Progenitor cell of endocrine pancreas (in vitro differentiated cells): ENCODE measurements at regions not wholly inside any gene's neighbourhood (a gene's known extent, or its start where the extent isn't known, plus 50 kb on each side); places are given as distances from the start of the nearest gene placed in this dataset.

ENCODE experiments used
- DNase-seq: peaks from one replicate; pipeline ENCODE4 v3.0.0; 2021; ENCODE audit warnings: low spot score; ENCODE audit not compliant: unreplicated experiment
- H3K27ac Mint-ChIP-seq: 2 replicates; pipeline ENCODE4 v1.8.0; 2021; ENCODE audit warnings: mild to moderate bottlenecking, moderate library complexity, mixed read lengths
- H3K27me3 Mint-ChIP-seq: 2 replicates; pipeline ENCODE4 v1.8.0; 2021; ENCODE audit warnings: mixed read lengths
- H3K36me3 Mint-ChIP-seq: 2 replicates; pipeline ENCODE4 v1.8.0; 2022; ENCODE audit warnings: mixed read lengths; ENCODE audit not compliant: insufficient read depth
- H3K4me1 Mint-ChIP-seq: 2 replicates; pipeline ENCODE4 v1.8.0; 2021; ENCODE audit warnings: low read depth, mixed read lengths
- H3K4me3 Mint-ChIP-seq: 2 replicates; pipeline ENCODE4 v1.8.0; 2021; ENCODE audit warnings: low read depth, mild to moderate bottlenecking, moderate library complexity, mixed read lengths
- H3K9me3 Mint-ChIP-seq: 2 replicates; pipeline ENCODE4 v1.8.0; 2021; ENCODE audit warnings: low read depth, mixed read lengths
- TF ChIP-seq, protein P1 (sequence below): fragments of 200-600 bp; sonication (generic); IDR thresholded peaks from one replicate; pipeline ENCODE4 v1.5.0; 2021; ENCODE audit warnings: antibody characterized with exemption, mild to moderate bottlenecking; ENCODE audit not compliant: unreplicated experiment

- Mint-ChIP-seq H3K9me3 (peaks cover 3% of the 10 kb centered on the region), H3K4me1 (no peaks in the 10 kb centered on the region), H3K27me3 (no peaks in the 10 kb centered on the region), H3K4me3 (no peak overlapping the region), H3K27ac (no peak overlapping the region), H3K36me3 (no peaks in the 10 kb centered on the region)
- TF ChIP-seq, protein P1, sequence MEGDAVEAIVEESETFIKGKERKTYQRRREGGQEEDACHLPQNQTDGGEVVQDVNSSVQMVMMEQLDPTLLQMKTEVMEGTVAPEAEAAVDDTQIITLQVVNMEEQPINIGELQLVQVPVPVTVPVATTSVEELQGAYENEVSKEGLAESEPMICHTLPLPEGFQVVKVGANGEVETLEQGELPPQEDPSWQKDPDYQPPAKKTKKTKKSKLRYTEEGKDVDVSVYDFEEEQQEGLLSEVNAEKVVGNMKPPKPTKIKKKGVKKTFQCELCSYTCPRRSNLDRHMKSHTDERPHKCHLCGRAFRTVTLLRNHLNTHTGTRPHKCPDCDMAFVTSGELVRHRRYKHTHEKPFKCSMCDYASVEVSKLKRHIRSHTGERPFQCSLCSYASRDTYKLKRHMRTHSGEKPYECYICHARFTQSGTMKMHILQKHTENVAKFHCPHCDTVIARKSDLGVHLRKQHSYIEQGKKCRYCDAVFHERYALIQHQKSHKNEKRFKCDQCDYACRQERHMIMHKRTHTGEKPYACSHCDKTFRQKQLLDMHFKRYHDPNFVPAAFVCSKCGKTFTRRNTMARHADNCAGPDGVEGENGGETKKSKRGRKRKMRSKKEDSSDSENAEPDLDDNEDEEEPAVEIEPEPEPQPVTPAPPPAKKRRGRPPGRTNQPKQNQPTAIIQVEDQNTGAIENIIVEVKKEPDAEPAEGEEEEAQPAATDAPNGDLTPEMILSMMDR = peak; percentile 48
- DNase-seq = no peak
These were observed 92.8 kb upstream of the CCDC160 start for GRCh38 chrX:134144231-134144630.

DNA sequence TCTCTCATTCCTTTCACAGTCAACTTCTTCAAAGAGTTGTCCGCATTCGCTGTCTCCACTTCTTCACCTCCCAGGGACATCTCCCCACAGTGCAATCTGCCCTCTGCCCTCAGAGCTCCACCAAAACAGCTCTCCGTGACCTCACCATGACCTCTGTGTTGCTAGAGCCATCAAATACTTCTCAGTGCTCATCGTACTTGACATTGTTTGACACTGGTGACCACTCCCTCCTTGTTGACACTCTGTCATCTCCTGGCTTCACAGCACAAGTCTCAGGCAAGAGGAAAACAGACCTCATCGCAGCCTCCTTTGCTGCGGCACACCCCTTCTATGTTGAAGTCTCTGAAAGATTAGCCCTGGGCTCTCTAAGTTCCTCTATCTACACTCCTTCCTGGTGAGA, 90.5 kb upstream of the CCDC160 start:
- no peaks in the 10 kb centered on the region for H3K27me3 Mint-ChIP-seq
- H3K9me3 Mint-ChIP-seq = peaks cover 11% of the 10 kb centered on the region
- H3K36me3 Mint-ChIP-seq = no peaks in the 10 kb centered on the region
- no peak overlapping the region for H3K27ac Mint-ChIP-seq
- H3K4me1 Mint-ChIP-seq = no peaks in the 10 kb centered on the region
- DNase-seq = no peak
- H3K4me3 Mint-ChIP-seq = no peak overlapping the region
- TF ChIP-seq, protein P1 = no peak

DNA sequence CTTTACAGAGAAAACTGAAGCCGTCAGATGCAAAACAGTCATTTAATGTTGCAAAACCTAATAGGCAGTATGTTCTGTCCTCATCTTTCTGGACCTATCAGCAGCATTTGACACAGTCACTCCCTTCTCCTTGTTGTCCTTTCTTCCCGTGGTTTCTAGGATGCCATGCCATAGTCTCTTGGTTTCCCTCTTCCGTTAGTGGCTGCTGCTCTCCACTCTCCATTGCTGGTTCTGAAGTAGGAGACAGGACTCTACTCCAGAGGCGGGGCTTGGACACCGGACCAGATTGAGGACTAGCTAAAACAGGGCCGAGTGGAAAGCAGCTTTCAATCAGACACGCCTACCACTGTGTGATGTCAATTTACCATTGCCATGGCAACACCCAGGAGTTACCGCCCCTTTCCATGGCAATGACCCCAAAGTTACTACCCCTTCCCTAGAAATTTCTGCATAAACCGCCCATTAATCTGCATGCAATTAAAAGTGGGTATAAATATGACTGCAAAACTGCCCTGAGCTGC, 88.8 kb upstream of the CCDC160 start:
- DNase-seq = no peak
- Mint-ChIP-seq H3K27me3 (no peaks in the 10 kb centered on the region), H3K36me3 (no peaks in the 10 kb centered on the region), H3K9me3 (peaks cover 14% of the 10 kb centered on the region), H3K4me1 (no peaks in the 10 kb centered on the region), H3K27ac (no peak overlapping the region), H3K4me3 (no peak overlapping the region)
- TF ChIP-seq, protein P1 = no peak

DNA sequence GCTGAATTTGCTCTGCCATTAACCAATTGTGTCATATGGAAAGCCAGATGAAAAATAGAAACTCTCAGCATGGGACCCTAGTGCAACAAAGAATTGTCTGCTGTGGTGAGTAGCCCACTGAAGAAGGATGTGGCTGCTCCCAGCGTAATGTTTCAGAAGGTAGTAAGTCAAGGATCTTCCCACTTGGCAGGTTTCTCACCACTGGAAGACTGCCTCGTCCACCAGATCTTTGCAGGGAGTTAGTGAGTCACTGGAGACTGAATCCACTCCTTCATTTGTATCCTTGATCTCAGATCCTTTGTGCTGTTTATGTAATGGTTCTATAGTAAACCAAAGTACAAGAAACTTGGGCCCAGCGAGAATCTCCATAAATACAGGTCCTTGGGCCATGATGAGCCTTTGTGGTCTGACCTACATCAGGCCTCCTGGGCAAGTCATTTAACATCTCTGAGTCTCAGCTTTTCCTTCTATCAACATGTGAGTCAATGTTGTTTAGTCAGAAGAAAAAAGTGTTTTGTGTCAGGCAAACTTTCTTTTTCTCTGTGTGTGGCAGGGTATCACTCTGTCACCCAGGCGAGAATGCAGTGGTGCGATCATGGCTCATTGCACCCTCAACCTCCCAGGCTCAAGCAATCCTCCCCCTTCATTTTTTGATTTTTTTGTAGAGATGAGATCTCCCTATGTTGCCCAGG, 78.0 kb upstream of the CCDC160 start:
- TF ChIP-seq, protein P1 = no peak
- H3K27me3 Mint-ChIP-seq = no peaks in the 10 kb centered on the region
- H3K27ac Mint-ChIP-seq = peak overlapping the region; percentile 11
- no peak for DNase-seq
- H3K9me3 Mint-ChIP-seq = peaks cover 9% of the 10 kb centered on the region
- no peaks in the 10 kb centered on the region for H3K36me3 Mint-ChIP-seq
- no peaks in the 10 kb centered on the region for H3K4me1 Mint-ChIP-seq
- no peak overlapping the region for H3K4me3 Mint-ChIP-seq

DNA sequence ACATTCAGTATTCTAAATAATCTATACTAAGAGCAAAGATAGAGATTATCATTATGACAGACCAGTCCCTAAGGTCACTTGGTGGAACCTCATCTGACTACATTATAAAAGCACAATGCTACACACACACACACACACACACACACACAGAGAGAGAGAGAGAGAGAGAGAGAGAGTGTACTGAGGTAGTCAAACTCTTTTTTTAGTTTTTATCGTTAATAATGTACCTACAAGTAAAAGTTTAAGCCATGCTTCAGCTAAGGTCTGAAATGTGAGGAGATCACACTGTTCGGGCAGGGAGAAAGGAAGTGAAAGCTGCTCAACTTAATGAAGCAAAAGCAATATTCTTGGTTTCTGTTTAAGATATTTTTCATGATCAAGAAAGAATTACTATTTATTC, 75.8 kb upstream of the CCDC160 start:
- TF ChIP-seq, protein P1 = no peak
- DNase-seq = no peak
- Mint-ChIP-seq H3K36me3 (no peaks in the 10 kb centered on the region), H3K4me3 (no peak overlapping the region), H3K27me3 (no peaks in the 10 kb centered on the region), H3K9me3 (peaks cover 13% of the 10 kb centered on the region), H3K27ac (no peak overlapping the region), H3K4me1 (no peaks in the 10 kb centered on the region)
